ENCODE measurements at regions not wholly inside any gene's neighbourhood (a gene's known extent, or its start where the extent isn't known, plus 50 kb on each side); places are given as distances from the start of the nearest gene placed in this dataset.
"Not testable (repeated sequence)": the region's sequence is repeated elsewhere in the genome, so short reads cannot be mapped to it uniquely, and the experiment has no call there.

- no peak overlapping the region for H3K4me3 ChIP-seq
- H3K27me3 ChIP-seq, result peaks cover 0 to 11% of the 10 kb centered on the region in 2 donors
- H3K36me3 ChIP-seq, result no peaks in the 10 kb centered on the region
- H3K9me3 ChIP-seq, result no peaks in the 10 kb centered on the region
- H3K4me1 ChIP-seq, result no peaks in the 10 kb centered on the region
- H3K27ac ChIP-seq, result no peak overlapping the region
- no peak for TF ChIP-seq CTCF (IDR thresholded peaks at IDR 0.05)
- no peak for DNase-seq
- ATAC-seq, result peak; percentile 65
- intact Hi-C loops (cut with DNase I), result no loop called here
Measured at GRCh38 chr12:31220633-31221550, 105.1 kb downstream of the SINHCAF start.

- TF ChIP-seq CTCF (IDR thresholded peaks at IDR 0.05), result no peak
- Histone ChIP-seq H3K9me3 (no peaks in the 10 kb centered on the region), H3K27me3 (peaks cover 0 to 11% of the 10 kb centered on the region in 2 donors), H3K36me3 (no peaks in the 10 kb centered on the region), H3K4me3 (no peak overlapping the region), H3K27ac (no peak overlapping the region), H3K4me1 (no peaks in the 10 kb centered on the region)
- intact Hi-C loops (cut with DNase I), result no loop called here
- peak in 1 of 4 donors; percentile 38 for DNase-seq
- ATAC-seq, result no peak
Measured at GRCh38 chr12:31221551-31221945, 104.4 kb downstream of the SINHCAF start.

GRCh38 chr12:31222620-31223222 is 103.2 kb downstream of the SINHCAF start:
- intact Hi-C loops (cut with DNase I), result no loop called here
- no peak overlapping the region for H3K4me3 ChIP-seq
- no peaks in the 10 kb centered on the region for H3K9me3 ChIP-seq
- ATAC-seq (no peak), DNase-seq (peak in 1 of 4 donors; percentile 37)
- peaks cover 0 to 8% of the 10 kb centered on the region in 2 donors for H3K27me3 ChIP-seq
- H3K4me1 ChIP-seq, result no peaks in the 10 kb centered on the region
- H3K36me3 ChIP-seq, result no peaks in the 10 kb centered on the region
- TF ChIP-seq CTCF (IDR thresholded peaks at IDR 0.05), result no peak
- no peak overlapping the region for H3K27ac ChIP-seq

GRCh38 chr12:31223640-31224039 is 102.3 kb downstream of the SINHCAF start:
- ATAC-seq, H3K4me3 ChIP-seq: not testable (repeated sequence)

GRCh38 chr12:31224768-31225448 is 101.0 kb downstream of the SINHCAF start:
- no peak overlapping the region for H3K27ac ChIP-seq
- H3K4me1 ChIP-seq, result no peaks in the 10 kb centered on the region
- TF ChIP-seq CTCF (IDR thresholded peaks at IDR 0.05), result no peak
- H3K36me3 ChIP-seq, result no peaks in the 10 kb centered on the region
- intact Hi-C loops (cut with DNase I), result no loop called here
- ATAC-seq, result no peak
- no peaks in the 10 kb centered on the region for H3K27me3 ChIP-seq
- no peaks in the 10 kb centered on the region for H3K9me3 ChIP-seq
- H3K4me3 ChIP-seq, result no peak overlapping the region
- DNase-seq, result peak in 1 of 4 donors; percentile 18

More at GRCh38 chr12:31223640-31224039, 102.3 kb downstream of the SINHCAF start:
- intact Hi-C loops (cut with DNase I); DNase-seq; H3K4me1 ChIP-seq; H3K27ac ChIP-seq; H3K36me3 ChIP-seq; H3K27me3 ChIP-seq; H3K9me3 ChIP-seq: not testable (repeated sequence)
